Peyer's patch (tissue), 4 donors: ENCODE measurements at regions not wholly inside any gene's neighbourhood (a gene's known extent, or its start where the extent isn't known, plus 50 kb on each side); places are given as distances from the start of the nearest gene placed in this dataset.

Experiments
- POLR2A ChIP-seq, 2 donors: fragments of 450-650 bp; IDR thresholded peaks; one replicate each; pipeline ENCODE4 v1.5.1; 2017; ENCODE audit warnings: antibody characterized with exemption in 2 of 2, mild to moderate bottlenecking in 2 of 2, moderate library complexity in 2 of 2
- TF ChIP-seq, protein P1 (sequence below), 6 experiments: fragments of 450-650 bp in 4 of 6; fragments of 200-600 bp in 2 of 6; sonication (generic) in 1 of 6; IDR thresholded peaks; one replicate each; pipeline ENCODE4 v1.5.1; 2017 to 2019; ENCODE audit warnings: antibody characterized with exemption in 6 of 6, mild to moderate bottlenecking in 3 of 6, moderate library complexity in 1 of 6

DNA sequence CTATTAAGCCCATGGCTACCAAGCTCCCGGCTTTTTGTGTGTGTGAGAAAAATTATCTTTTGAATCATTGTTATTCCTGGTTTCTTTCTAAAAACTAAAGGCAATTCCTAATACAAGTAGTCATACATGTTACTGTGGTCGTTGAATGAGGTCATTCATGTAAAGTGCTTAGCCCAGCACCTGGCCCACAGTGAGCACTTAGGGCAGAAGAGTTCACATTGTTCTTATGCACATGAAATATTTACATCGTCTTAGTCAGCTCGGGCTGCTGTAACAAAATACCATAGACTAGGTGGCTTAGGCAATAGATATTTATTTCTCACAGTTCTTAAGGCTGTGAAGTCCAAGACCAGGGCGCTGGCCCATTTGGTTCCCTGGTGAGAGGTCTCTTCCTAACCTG, 216.1 kb downstream of the SHQ1 start:
- no peak for TF ChIP-seq POLR2A (IDR thresholded peaks at IDR 0.05)
- TF ChIP-seq, protein P1, sequence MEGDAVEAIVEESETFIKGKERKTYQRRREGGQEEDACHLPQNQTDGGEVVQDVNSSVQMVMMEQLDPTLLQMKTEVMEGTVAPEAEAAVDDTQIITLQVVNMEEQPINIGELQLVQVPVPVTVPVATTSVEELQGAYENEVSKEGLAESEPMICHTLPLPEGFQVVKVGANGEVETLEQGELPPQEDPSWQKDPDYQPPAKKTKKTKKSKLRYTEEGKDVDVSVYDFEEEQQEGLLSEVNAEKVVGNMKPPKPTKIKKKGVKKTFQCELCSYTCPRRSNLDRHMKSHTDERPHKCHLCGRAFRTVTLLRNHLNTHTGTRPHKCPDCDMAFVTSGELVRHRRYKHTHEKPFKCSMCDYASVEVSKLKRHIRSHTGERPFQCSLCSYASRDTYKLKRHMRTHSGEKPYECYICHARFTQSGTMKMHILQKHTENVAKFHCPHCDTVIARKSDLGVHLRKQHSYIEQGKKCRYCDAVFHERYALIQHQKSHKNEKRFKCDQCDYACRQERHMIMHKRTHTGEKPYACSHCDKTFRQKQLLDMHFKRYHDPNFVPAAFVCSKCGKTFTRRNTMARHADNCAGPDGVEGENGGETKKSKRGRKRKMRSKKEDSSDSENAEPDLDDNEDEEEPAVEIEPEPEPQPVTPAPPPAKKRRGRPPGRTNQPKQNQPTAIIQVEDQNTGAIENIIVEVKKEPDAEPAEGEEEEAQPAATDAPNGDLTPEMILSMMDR (IDR thresholded peaks at IDR 0.05), result no peak
